DND-41 (cell line): ENCODE measurements at regions not wholly inside any gene's neighbourhood (a gene's known extent, or its start where the extent isn't known, plus 50 kb on each side); places are given as distances from the start of the nearest gene placed in this dataset.

Source experiments
- ATAC-seq: fragments of 200-7000 bp; cut with Tn5 transposase; 3 replicates; pipeline ENCODE4 v1.9.1; 2021; ENCODE audit warnings: low read depth; ENCODE audit not compliant: insufficient read depth
- DNase-seq: peaks from one replicate; pipeline ENCODE4 v3.0.0-alpha.2; 2020
- H2AFZ ChIP-seq: 2 replicates; pipeline ENCODE4 v1.6.0; 2012; ENCODE audit warnings: low read depth, low read length
- H3K27ac ChIP-seq: 2 replicates; pipeline ENCODE4 v1.5.1; 2012; ENCODE audit warnings: low read length, inconsistent platforms
- H3K27me3 ChIP-seq: fragments of 200-600 bp; sonication (generic); 2 replicates; pipeline ENCODE4 v1.6.0; 2012; ENCODE audit warnings: low read length, mild to moderate bottlenecking, inconsistent platforms; ENCODE audit not compliant: insufficient read depth, poor library complexity
- H3K36me3 ChIP-seq: 2 replicates; pipeline ENCODE4 v1.5.1; 2012; ENCODE audit warnings: low read length, inconsistent platforms; ENCODE audit not compliant: insufficient read depth
- H3K4me1 ChIP-seq: 2 replicates; pipeline ENCODE4 v1.5.1; 2012; ENCODE audit warnings: mild to moderate bottlenecking, low read length; ENCODE audit not compliant: insufficient read depth
- H3K4me2 ChIP-seq: 2 replicates; pipeline ENCODE4 v1.6.0; 2012; ENCODE audit warnings: mild to moderate bottlenecking, moderate library complexity, low read length, inconsistent platforms; ENCODE audit not compliant: insufficient read depth
- H3K4me3 ChIP-seq, 2 experiments: fragments of 200-600 bp in 1 of 2; shearing (Covaris generic) in 1 of 2; 2 replicates each; pipeline ENCODE4 v1.5.1; 2012 to 2016; ENCODE audit warnings: inconsistent platforms in 2 of 2, low read length in 2 of 2, mild to moderate bottlenecking in 2 of 2, low read depth in 1 of 2, moderate library complexity in 1 of 2
- H3K79me2 ChIP-seq: 2 replicates; pipeline ENCODE4 v1.6.0; 2012; ENCODE audit warnings: low read length, inconsistent platforms; ENCODE audit not compliant: insufficient read depth
- H3K9ac ChIP-seq: 2 replicates; pipeline ENCODE4 v1.6.0; 2012; ENCODE audit warnings: low read depth, mild to moderate bottlenecking, inconsistent platforms, low read length, moderate library complexity
- H3K9me3 ChIP-seq: 2 replicates; pipeline ENCODE4 v1.5.1; 2012; ENCODE audit warnings: low read length, moderate library complexity, mild to moderate bottlenecking, inconsistent platforms; ENCODE audit not compliant: insufficient read depth, severe bottlenecking
- H4K20me1 ChIP-seq: 2 replicates; pipeline ENCODE4 v1.6.0; 2012; ENCODE audit warnings: low read length; ENCODE audit not compliant: insufficient read depth
- EZH2 ChIP-seq: IDR thresholded peaks from 3 replicates; pipeline ENCODE4 v1.6.1; 2012; ENCODE audit warnings: borderline replicate concordance, low read depth, mild to moderate bottlenecking, moderate library complexity, low read length, inconsistent platforms; ENCODE audit not compliant: severe bottlenecking
- TF ChIP-seq, protein P1 (sequence below): IDR thresholded peaks from 2 replicates; pipeline ENCODE4 v1.5.1; 2012; ENCODE audit warnings: borderline replicate concordance, low read length, moderate library complexity, mild to moderate bottlenecking; ENCODE audit not compliant: poor library complexity, severe bottlenecking; ENCODE audit errors: extremely low read depth

DNA sequence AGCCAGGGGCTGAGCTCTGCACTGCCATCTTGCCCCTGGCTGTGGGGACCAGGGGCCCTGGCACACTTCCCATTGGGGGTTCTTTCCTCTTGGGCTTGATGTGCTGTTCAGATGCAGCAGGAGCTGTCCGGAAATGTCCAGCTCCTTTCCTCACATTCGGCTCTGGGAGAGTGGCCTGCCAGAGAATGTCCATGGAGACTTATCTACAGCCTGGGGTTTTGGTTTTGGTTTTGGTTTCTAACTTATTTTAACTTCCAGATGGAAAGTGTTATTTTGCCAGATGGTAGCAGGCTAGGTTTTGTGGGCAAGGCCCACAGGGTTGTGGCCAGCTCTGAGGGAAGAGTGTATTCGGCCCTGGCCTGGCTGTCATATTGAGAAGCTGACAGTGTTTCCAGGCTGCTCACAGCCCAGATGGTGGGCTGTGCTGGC is 177.3 kb downstream of the ANKRD30B start:
- Histone ChIP-seq H3K4me2 (no peak overlapping the region), H4K20me1 (no peaks in the 10 kb centered on the region), H3K36me3 (no peaks in the 10 kb centered on the region), H3K27ac (no peak overlapping the region), H3K9ac (no peak overlapping the region), H3K4me1 (no peaks in the 10 kb centered on the region), H3K79me2 (no peaks in the 10 kb centered on the region), H3K4me3 (no peak overlapping the region), H3K9me3 (no peaks in the 10 kb centered on the region), H2AFZ (no peak overlapping the region), H3K27me3 (no peaks in the 10 kb centered on the region)
- DNase-seq (peak; percentile 21), ATAC-seq (peak; percentile 62)
- TF ChIP-seq EZH2: no peak
- TF ChIP-seq, protein P1, sequence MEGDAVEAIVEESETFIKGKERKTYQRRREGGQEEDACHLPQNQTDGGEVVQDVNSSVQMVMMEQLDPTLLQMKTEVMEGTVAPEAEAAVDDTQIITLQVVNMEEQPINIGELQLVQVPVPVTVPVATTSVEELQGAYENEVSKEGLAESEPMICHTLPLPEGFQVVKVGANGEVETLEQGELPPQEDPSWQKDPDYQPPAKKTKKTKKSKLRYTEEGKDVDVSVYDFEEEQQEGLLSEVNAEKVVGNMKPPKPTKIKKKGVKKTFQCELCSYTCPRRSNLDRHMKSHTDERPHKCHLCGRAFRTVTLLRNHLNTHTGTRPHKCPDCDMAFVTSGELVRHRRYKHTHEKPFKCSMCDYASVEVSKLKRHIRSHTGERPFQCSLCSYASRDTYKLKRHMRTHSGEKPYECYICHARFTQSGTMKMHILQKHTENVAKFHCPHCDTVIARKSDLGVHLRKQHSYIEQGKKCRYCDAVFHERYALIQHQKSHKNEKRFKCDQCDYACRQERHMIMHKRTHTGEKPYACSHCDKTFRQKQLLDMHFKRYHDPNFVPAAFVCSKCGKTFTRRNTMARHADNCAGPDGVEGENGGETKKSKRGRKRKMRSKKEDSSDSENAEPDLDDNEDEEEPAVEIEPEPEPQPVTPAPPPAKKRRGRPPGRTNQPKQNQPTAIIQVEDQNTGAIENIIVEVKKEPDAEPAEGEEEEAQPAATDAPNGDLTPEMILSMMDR: no peak

- H3K36me3 ChIP-seq: no peaks in the 10 kb centered on the region
- H3K27ac ChIP-seq: no peak overlapping the region
- H3K4me1 ChIP-seq: no peaks in the 10 kb centered on the region
- no peaks in the 10 kb centered on the region for H4K20me1 ChIP-seq
- ATAC-seq: no peak
- no peak overlapping the region for H3K4me2 ChIP-seq
- no peaks in the 10 kb centered on the region for H3K79me2 ChIP-seq
- no peak overlapping the region for H2AFZ ChIP-seq
- no peak overlapping the region for H3K4me3 ChIP-seq
- no peak overlapping the region for H3K9ac ChIP-seq
- no peaks in the 10 kb centered on the region for H3K27me3 ChIP-seq
- H3K9me3 ChIP-seq: no peaks in the 10 kb centered on the region
- TF ChIP-seq EZH2: no peak
- TF ChIP-seq, protein P1: no peak
- DNase-seq: no peak
Measured at GRCh38 chr18:14927701-14928100, 179.7 kb downstream of the ANKRD30B start.

- TF ChIP-seq, protein P1: no peak
- TF ChIP-seq EZH2: no peak
- Histone ChIP-seq H3K9me3 (no peaks in the 10 kb centered on the region), H3K27me3 (no peaks in the 10 kb centered on the region), H3K27ac (no peak overlapping the region), H3K4me1 (no peaks in the 10 kb centered on the region), H3K4me2 (no peak overlapping the region), H2AFZ (no peak overlapping the region), H3K4me3 (no peak overlapping the region), H3K79me2 (no peaks in the 10 kb centered on the region), H3K9ac (no peak overlapping the region), H4K20me1 (no peaks in the 10 kb centered on the region), H3K36me3 (no peaks in the 10 kb centered on the region)
- ATAC-seq: no peak
- DNase-seq: no peak
Measured at GRCh38 chr18:14928396-14928795, 180.4 kb downstream of the ANKRD30B start.

GRCh38 chr18:14930076-14930475 is 182.1 kb downstream of the ANKRD30B start:
- ATAC-seq: no peak

More at GRCh38 chr18:14930076-14930475, 182.1 kb downstream of the ANKRD30B start:
- TF ChIP-seq, protein P1: no peak
- TF ChIP-seq EZH2: no peak
- Histone ChIP-seq H3K4me3 (no peak overlapping the region), H3K27me3 (no peaks in the 10 kb centered on the region), H3K36me3 (no peaks in the 10 kb centered on the region), H3K9ac (no peak overlapping the region), H3K27ac (no peak overlapping the region), H3K79me2 (no peaks in the 10 kb centered on the region), H2AFZ (no peak overlapping the region), H3K4me1 (no peaks in the 10 kb centered on the region), H3K4me2 (no peak overlapping the region), H3K9me3 (no peaks in the 10 kb centered on the region), H4K20me1 (no peaks in the 10 kb centered on the region)
- no peak for DNase-seq
